Fibroblast of upper back skin (primary cell): ENCODE measurements at regions not wholly inside any gene's neighbourhood (a gene's known extent, or its start where the extent isn't known, plus 50 kb on each side); places are given as distances from the start of the nearest gene placed in this dataset.

Source experiments
- DNase-seq: peaks from one replicate; pipeline ENCODE4 v3.0.0-alpha.2; 2013

GRCh38 chr18:64275593-64276300, 126.9 kb upstream of the LINC00305 start:
- DNase-seq: no peak

- DNase-seq: no peak
Measured at GRCh38 chr18:64273724-64274123, 124.8 kb upstream of the LINC00305 start.

GRCh38 chr18:64271975-64272659, 123.2 kb upstream of the LINC00305 start:
- DNase-seq: no peak

- no peak for DNase-seq
Measured at GRCh38 chr18:64271246-64271645, 122.4 kb upstream of the LINC00305 start.

GRCh38 chr18:64270608-64271007, 121.7 kb upstream of the LINC00305 start:
- DNase-seq: no peak

GRCh38 chr18:64270121-64270520, 121.2 kb upstream of the LINC00305 start:
- DNase-seq: no peak

- DNase-seq: no peak
Measured at GRCh38 chr18:64264171-64264570, 115.3 kb upstream of the LINC00305 start.

- no peak for DNase-seq
Measured at GRCh38 chr18:64260810-64261209, 111.9 kb upstream of the LINC00305 start.

- no peak for DNase-seq
Measured at GRCh38 chr18:64259871-64260270, 111.0 kb upstream of the LINC00305 start.

- DNase-seq: no peak
Measured at GRCh38 chr18:64258111-64258650, 109.3 kb upstream of the LINC00305 start.

GRCh38 chr18:64254399-64255093, 105.7 kb upstream of the LINC00305 start:
- DNase-seq: no peak

GRCh38 chr18:64253873-64254272, 105.0 kb upstream of the LINC00305 start:
- no peak for DNase-seq

GRCh38 chr18:64253222-64253621, 104.3 kb upstream of the LINC00305 start:
- DNase-seq: no peak

GRCh38 chr18:64248836-64249235, 99.9 kb upstream of the LINC00305 start:
- no peak for DNase-seq

- DNase-seq: no peak
Measured at GRCh38 chr18:64245126-64245861, 96.4 kb upstream of the LINC00305 start.

GRCh38 chr18:64244571-64244970, 95.7 kb upstream of the LINC00305 start:
- no peak for DNase-seq

GRCh38 chr18:64240316-64240715, 91.4 kb upstream of the LINC00305 start:
- no peak for DNase-seq

GRCh38 chr18:64238076-64238475, 89.2 kb upstream of the LINC00305 start:
- DNase-seq: no peak

GRCh38 chr18:64234321-64234720, 85.4 kb upstream of the LINC00305 start:
- DNase-seq: no peak

- DNase-seq: no peak
Measured at GRCh38 chr18:64233851-64234250, 85.0 kb upstream of the LINC00305 start.

GRCh38 chr18:64220941-64221340, 72.1 kb upstream of the LINC00305 start:
- DNase-seq: no peak

GRCh38 chr18:64219517-64219916, 70.6 kb upstream of the LINC00305 start:
- no peak for DNase-seq

- no peak for DNase-seq
Measured at GRCh38 chr18:64210401-64210949, 61.6 kb upstream of the LINC00305 start.
